Activated T-cell treated with anti-CD3 and anti-CD28 coated beads, Interleukin-2, amount 50 U/mL, for 48 hours (primary cell): ENCODE measurements at regions not wholly inside any gene's neighbourhood (a gene's known extent, or its start where the extent isn't known, plus 50 kb on each side); places are given as distances from the start of the nearest gene placed in this dataset.

Experiments
- DNase-seq, 2 experiments: peaks; one replicate each; pipeline ENCODE4 v3.0.0-alpha.2; 2020

DNA sequence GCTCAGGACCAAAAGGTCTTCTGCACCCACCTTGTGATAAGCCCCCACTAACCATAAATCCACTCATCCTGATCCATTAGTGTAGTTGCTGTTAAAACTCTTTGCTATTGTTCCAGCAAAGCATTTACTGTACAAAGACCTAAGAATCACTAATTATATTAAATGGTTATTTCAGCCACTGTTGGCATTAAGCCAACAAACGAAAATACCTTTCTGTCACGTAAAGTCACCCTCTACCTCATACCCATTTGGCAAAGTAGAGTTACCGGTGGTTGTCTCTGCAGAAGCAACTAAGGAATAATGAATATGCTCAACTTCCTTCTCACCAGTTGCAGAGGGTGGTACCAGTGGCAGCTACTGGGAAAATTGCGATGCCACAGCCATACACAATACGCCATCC, 224.5 kb downstream of the SP3 start:
- DNase-seq: no peak

DNA sequence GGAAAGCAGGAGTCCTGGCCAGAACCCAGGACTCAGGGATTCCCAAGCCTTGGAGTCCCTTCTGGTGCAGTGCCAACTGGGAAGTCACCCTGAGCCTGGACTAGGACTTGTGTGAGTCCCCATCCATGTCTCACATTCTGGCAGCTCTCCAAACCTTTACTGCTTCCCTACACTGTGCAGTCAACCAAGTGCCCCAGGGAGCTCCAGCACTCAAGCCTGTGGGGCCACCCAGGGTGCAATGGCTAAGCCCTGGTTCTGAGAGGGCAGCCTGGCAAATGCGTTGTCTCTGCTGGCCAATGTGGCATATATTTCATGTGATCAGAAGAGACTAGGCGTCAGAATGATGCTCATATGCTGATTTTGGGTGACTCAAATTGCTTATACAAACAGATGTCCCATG, 223.4 kb downstream of the SP3 start:
- DNase-seq: no peak

DNA sequence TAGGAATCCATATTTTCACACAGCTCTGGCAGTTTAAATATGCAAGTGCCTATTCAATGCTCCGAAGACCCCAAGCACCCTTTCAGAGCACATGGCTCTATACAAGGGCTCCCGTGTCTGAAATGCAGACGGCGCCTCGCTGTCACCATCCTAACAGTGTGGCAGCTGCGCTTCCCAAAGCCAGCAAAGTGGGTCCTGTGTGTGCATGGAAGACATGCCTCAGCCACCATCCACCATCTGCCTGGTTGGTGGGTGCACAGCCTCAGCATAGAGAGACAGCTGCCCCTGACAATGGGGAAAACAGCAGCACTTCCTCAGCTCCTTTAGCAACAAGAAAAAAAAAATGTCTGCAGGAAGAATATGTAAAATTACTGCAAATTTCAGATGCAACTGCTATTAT, 218.1 kb downstream of the SP3 start:
- DNase-seq: no peak

DNA sequence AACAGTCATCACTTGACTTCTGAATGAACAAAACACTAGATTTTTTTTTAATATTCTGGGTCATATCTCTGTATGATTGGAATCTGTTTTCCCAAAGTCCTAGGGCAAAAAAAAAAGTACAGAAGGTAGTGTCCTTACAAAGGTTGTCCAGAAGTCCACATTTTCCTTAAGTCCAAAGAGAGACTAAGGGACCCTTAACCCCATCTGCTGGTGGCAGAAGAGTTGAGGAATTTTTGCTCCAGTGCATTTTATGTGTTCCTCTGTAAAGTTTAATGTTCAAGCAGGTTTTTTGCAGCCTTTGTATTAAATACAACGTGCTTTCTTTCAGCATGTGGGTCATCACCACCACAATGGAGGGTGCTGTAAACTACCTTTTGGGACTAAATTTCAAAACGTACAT, 215.9 kb downstream of the SP3 start:
- no peak for DNase-seq

DNA sequence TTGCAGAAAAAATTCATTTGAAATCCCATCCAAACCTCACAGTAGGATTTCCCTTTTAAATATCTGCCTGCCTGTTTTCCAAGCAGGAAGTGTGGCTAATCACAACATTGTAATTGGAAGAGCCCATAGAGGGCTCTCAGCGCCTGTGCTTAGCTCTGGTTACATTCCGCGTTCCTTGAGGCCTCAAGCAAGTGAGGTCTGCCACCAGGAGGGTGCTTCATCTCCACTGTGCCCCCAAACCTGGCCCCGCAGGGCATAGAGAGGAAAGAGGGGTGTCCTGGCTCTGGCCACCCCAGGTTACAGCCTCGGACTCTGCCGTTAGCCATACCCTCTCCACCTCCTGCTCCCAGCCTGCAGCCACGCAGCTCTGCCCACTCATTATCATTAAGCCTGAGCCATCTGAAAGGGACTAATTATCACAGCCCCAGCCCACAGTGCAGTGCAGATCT, 214.8 kb downstream of the SP3 start:
- DNase-seq: no peak

DNA sequence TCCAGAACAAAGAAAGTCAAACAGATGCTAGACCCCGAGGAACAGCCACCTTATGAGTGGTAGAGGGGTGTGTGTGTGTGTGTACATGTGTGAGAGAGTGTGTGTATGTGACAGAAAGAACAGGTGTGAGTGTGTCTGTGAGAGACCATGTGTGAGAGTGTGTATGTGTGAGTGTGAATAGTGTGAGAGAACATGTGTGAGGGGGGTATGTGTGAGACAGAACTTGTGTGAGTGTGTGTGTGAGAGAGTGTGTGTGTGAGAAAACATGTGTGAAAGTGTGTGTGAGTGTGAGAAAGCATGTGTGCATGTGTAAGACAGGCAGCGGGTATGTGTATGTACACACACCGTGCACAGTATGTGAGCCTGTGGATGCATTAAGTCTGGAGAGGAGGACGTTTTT, 214.3 kb downstream of the SP3 start:
- DNase-seq: no peak

DNA sequence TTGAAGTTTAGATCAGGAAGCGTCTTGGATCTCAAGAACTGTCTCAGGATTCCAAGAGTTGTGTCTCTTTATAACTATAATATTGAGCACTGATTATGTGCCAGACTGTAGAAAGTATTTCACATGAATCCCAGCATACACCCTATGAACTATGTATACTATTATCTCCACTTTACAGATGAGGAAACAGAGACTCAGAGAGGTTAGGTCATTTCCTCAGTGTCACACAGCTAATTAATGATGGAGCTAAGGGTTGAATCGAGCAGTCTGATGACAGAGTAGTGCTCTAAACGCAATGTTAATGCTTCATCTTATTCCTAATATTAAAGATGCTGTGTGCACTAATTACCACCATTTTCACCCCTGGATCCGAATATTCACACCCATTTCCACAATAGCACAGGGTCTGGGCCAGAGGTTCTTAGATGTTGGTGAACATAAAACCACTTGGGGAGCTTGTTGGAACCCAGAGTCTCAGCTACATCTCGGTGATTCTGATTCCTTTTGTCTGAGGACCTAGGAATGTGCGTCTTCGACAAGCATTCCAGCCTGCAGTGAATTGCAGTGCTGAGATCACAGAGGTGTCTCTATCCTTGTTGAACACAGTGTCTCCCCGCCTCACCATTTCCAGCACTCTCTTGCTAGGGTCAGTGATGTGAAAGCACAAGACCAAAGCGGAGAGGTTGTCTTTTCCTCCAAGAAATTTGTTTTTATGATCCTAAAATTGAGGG, 213.8 kb downstream of the SP3 start:
- DNase-seq: no peak

DNA sequence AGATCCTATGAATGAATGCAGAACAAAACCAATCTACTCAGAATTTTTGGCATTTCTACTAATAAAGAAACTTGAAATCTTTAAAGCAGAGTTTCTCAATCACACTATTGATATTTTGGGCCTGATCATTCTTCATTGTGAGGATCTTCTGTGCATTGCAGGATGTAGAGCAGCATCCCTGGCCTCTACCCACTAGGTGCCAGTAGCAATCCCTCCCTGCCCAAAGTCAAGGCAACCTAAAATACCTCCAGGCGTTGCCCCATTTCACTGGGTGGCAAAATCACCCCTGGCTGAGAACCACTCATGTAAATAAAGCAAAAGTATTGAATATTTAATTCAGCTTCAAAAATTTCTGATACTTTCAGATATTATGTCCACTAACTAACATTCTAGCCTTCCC, 213.0 kb downstream of the SP3 start:
- no peak for DNase-seq

DNA sequence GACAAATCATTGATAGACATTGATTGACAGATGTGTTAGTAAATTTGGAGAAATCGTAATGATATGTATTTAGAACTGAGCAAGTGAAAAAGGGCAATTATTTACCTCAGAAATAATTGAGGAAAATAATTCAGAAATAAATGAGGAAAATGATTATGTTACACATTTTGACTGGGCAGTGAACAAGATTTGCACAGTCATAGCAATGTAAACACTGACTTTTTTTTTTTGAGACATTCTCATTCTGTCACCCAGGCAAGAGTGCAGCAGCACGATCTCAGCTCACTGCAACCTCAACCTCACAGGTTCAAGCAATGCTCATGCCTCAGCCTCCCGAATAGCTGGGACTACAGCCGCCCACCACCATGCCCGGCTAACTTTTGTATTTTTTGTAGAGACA, 211.7 kb downstream of the SP3 start:
- no peak for DNase-seq

DNA sequence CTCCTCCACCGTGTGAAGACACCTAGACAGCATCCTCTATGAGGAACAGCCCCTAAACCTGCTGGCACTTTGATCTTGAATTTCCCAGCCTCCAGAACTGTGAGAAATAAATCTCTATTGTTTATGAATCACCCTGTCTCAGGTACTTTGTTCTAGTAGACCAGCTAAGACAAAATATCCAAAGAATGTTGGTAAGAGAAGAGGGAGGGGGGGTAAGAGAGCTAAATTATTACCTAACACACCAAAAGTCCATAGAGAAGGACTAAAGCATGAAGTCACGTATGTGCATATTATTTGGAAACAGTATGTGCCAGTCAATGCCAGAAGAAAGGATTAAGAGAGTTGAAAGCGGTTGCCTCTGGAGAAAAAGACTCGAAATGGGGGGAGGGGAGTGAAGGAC, 211.0 kb downstream of the SP3 start:
- no peak for DNase-seq

DNA sequence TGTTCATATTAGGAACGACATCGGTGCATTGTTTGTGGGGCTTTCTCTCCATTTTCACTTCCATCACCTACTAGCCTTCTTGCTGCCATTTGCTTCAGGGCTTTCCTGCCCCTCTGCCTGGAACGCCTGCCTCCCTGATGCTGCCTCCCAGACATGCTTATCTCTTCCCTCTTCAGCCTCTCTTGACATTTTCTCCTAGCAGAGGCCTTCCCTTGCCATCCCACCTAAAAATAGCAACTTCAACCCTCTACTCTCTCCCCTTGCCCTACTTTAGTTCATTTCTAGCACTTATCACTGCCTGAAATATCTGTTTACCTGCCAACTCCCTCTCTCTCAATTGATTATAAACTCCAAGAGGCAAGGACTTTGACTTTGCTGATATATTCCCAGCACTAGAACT, 210.3 kb downstream of the SP3 start:
- no peak for DNase-seq

DNA sequence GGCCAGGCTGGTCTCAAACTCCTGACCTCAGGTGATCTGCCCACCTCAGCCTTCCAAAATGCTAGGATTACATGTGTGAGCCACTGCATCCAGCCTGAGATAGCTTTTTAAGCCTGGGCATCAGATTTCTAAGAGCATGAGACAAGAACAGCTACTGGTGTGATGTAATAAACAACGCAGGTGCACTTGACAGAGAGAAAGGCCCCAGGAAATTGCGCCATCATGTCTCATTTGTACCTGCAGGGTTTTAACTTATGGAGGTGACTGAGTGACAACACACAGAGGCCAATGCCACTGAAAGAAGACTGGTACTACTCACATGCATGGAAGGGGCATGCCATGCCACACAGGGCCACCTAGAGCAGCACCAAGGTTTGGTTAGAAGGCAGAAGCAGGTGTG, 209.4 kb downstream of the SP3 start:
- DNase-seq: no peak

DNA sequence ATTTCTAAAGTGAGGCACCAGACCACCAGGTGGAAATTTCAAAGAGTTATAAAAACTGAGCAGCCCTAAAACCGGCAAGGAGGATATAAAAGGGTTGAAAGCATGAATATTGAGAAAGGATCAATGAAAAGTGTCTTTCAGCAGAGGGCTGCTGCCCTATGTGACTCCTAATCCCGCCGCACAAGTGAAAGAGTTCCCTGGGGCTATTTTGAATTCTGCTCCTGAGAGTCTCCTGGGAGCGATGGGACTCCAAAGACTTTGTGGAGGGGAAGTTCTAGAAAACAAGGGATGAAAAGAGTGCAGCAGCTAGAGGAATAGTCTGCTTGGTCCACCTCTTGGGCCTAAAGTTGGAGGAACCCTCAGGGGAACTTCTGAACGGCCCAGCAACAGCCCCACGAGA, 205.2 kb downstream of the SP3 start:
- no peak for DNase-seq

DNA sequence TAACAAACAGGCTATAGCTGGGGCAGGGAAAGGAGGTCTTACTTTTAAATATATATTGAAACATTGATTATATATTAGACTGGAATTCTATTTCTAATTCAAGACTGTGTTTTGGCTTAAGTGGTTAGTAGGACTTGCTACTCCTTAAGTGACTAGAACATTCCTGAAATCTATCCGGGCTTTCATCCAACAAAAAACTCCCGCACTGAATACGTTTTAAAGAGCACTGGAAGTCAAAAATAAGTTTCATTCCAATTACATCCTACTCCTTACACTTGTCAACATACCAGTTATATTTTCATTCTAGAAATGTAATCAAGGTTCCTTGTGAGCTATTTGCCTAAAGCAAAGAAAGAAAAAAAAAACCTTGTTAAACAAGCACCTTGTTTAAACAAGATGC, 204.6 kb downstream of the SP3 start:
- no peak for DNase-seq

DNA sequence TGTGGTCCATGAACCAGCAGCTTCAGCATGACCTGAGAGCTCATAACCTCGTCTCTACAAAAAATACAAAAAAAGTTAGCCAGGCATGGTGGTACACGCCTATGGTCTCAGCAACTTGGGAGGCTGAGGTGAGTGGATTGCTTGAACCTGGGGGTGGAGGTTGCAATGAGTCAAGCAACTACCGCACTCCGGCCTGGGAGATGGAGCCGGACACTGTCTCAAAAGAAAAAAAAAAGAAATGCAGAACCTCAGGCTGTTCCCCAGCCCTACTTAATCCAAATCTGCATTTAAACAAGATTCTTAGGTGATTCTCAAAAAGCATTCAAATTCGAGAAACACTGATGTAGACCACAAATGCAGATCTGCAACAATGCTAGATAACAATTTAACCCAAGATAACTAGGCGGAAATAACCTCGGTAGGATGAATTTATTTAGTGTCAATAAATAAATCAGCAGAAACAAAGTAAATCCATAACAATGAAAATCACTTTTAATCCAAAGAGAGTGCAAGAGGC, 203.5 kb downstream of the SP3 start:
- no peak for DNase-seq

DNA sequence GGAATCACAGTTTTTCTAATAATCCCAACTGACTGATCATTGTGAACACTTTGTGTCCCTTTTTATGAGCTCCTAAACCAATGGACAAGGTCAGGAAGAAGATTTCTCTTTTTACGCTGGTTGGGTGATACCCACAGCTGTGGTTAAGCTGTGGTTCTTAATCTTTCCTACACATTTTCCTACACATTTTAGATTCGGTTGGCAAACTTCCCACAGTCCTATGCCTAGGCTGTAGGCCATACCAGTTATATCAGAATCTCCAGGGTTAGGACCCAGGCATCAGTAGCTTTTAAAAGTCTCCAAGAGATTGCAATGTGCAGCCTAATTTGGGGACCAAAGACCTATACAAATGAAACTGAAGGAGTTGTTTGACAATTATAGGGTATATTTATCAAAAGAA, 203.0 kb downstream of the SP3 start:
- DNase-seq: no peak

DNA sequence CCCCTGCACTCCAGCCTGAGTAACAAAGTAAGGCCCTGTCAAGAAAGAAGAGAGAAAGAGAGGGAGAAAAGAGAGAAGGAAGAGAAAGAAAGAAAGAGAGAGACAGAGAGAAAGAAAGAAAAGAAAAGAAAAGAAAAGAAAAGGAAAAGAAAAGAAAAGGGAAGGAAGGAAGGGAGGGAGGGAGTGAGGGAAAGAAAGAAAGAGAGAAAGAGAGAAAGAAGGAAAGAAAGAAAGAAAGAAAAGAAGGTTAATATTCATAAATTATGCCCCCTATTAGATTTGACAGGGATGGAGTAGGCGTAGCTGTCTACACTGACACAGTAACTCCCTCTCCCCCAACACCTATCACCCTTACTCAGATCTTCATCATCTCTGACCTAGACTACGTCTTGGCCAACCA, 202.3 kb downstream of the SP3 start:
- no peak for DNase-seq

DNA sequence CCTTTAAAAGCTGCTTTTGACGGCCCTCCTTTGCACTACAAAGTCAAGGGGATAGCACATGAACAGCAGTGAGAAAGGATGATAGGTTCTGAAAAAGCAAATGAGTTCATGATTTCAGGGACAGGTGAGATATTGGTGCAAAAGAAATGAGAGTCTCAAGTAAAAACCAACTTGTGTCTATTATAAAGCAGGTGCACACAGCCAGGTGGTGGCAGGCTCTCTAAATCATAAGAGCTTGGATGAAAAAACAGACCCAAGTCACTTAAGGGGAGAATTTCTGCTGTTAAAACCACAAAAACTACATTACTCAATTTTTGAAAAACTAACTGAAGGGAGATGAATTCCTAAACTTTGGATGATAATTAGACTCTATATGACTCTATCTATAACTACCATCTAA, 201.5 kb downstream of the SP3 start:
- DNase-seq: no peak

DNA sequence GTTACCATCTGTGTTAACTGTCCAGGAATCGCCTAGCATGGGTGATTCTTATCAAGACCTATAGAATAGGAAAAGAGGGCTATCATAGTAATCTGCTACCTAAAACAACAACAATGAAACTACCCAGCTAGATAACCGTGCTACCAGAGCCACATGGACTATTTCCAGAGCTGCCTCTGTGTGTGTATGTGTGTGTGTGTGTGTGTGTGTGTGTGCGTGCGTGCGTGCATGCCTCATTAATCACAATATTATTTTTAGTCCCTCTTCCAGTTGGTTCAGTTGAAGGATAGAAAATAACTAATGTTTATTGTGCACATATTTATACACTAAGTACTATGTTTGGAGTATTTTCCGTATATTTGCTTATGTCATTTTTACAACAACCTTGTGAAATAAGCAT, 201.1 kb downstream of the SP3 start:
- no peak for DNase-seq

DNA sequence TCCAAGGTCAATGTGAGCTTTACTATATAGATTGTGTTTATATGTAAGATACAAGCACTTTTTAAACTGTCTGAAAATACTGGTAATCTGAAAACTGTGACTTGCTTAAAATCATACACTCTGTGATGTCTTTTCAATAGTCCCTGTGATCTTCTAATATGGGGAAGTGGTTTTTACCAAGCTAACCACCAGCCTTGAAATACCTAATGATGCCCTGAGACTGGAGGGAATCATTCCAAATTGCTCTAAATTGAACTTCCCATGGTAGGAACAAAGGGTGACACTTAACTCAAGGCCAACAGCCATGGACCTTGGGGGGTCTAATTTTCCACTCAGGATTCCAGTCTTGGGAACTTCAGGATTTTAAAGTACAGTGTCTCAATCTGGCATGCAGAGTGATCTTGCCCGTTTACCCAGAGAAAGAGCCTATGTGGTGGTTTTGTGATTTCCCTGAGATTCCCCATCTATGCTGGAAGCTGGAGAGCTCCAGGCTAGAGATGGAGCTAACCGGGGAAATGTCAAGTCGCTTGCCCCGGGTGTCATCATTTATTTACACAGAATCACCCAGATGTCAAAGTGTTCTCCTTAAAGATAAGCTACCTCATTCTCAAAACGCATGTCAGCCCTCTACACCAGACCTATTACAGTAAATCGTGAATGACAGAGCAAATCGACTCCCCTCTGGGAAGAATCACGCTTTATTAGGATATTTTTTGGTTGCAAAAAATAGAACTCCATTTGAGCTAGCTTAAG, 198.5 kb downstream of the SP3 start:
- DNase-seq: no peak

DNA sequence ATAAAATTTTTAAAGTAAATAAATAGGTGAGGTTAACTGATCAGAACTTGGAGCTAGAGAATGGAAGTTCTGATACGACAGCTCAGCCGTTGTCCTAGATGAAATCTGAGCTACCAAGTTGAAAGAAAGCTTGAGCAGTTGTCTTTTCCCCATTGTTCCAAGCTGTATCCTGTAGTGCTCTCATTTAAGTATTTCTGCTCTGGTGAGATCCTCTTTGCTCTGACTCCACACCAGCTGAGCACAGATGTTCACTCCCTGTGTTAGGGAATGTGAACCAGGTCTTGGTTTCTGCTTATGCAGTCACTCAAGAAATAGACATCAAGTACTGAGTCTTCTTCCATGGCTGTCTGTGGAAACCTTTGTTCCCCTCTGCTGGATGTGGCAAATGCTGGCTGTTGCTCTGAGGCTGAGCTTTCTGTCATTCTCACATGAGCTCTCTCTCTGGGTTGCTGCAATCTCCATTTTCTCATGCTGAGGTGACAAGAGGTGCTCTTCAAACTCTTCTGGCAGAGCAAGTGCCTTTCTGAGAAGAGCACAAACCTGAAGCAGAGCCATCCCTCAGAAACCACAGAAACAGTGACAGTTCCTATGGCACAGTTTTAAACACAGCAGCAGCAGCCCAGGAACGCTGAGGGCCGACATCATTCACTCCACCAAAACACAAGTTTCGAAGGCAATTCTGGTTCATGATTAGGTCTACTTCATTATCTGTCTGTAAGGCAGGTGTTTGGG, 194.1 kb downstream of the SP3 start:
- DNase-seq: no peak

DNA sequence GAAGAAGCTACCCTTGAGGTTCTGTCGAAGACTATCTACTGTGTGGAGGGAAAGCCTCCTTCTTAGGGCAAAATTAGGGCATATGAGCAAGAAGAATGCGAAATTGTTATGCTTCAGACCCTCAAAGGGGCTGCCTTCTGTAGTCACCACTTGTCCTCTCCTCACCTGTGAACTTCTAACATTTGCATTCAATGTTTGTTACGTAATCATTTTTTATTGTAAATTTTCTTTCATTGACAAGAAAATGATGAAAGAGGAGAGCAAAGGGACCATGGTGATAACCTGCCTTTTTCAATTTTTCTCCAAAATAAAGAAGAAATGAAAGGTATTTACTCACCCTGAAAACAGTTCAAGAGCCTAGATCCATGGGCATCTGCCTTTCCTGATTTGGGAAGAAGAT, 193.0 kb downstream of the SP3 start:
- no peak for DNase-seq

DNA sequence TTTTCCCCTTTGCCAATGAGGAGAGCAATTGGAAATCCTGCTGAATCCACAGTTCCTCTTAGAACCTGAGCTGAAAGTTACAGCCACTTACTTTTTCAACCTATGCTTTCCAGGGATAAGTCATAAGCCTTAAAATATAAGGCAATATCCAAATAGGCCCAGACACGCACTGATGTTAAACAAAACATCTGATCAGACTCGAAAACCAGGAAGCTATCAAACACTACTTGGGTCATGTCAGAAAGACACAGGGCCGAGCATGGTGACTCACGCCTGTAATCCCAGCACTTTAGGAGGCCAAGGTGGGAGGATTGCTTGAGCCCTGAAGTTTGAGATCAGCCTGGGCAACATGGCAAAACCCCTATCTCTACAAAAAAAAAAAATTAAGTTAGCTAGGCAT, 192.1 kb downstream of the SP3 start:
- no peak for DNase-seq

DNA sequence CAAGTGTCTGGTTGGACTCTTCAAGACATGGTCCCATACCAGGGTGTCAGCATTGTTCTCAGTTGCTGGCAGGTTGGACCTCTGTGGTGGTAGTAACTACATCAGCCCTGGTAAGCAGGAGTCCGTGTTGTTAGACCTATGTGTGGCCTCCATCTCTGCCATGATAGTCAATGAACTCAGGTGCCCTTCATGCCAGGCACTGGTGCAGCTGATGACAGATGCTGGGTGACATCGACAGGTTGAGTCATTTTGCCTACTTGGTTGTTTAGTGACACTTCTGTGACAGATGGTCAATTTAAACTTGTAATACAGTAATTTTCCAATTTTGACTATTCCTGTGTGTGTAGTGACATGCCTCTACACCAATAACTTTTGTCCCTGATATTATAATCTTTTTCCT, 189.7 kb downstream of the SP3 start:
- DNase-seq: no peak
